ENCODE measurements at regions not wholly inside any gene's neighbourhood (a gene's known extent, or its start where the extent isn't known, plus 50 kb on each side); places are given as distances from the start of the nearest gene placed in this dataset.
A peak's percentile ranks its signal among the peaks of the same experiment; 100 is the strongest.

DNA sequence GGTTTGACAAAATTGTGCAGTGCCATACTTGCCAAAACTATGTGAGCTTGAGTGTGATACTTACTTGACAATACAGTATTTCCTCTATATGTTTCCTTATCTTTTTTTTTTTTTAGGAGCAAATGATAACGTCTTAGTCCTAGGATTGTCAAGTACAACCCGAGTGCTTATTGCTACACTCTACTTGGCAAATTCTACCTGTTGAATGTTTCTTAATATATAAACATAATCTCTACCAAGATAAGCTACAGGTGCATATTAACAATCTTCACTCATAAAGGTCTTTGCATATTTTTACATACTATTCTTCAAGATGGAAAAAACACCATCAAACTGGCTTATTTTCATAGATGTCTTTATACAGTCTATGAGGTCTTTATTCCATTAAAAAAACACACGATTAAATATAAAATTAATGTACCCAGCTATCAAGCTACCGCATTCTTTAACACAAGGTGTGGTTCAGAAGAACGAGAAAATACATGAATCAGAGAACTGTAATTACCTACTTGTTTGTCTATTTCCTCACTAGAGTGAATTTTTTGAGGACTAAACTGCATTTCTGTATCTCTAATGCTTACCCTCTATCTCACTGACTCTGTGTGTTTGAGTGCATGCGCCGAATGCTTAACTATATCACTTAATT, 76.1 kb upstream of the PDSS1 start:
- peaks cover 28% of the 10 kb centered on the region for H3K27me3 Mint-ChIP-seq
- TF ChIP-seq CTCF (IDR thresholded peaks at IDR 0.05; ENCODE audit: unreplicated experiment): no peak
- H3K27ac Mint-ChIP-seq: no peak overlapping the region
- H3K36me3 Mint-ChIP-seq (ENCODE audit: insufficient read depth): no peaks in the 10 kb centered on the region
- DNase-seq (ENCODE audit: low spot score, unreplicated experiment): no peak
- H3K4me3 Mint-ChIP-seq (ENCODE audit: low read depth): peak overlapping the region; percentile 50
- no peaks in the 10 kb centered on the region for H3K9me3 Mint-ChIP-seq (ENCODE audit: low read depth)
- peaks cover 3% of the 10 kb centered on the region for H3K4me1 Mint-ChIP-seq (ENCODE audit: low read depth)

GRCh38 chr10:26621889-26622711, 75.4 kb upstream of the PDSS1 start:
- Mint-ChIP-seq H3K36me3 (ENCODE audit: insufficient read depth) (no peaks in the 10 kb centered on the region), H3K4me1 (ENCODE audit: low read depth) (peaks cover 3% of the 10 kb centered on the region), H3K9me3 (ENCODE audit: low read depth) (no peaks in the 10 kb centered on the region), H3K4me3 (ENCODE audit: low read depth) (peak overlapping the region; percentile 50), H3K27me3 (peaks cover 28% of the 10 kb centered on the region), H3K27ac (no peak overlapping the region)
- no peak for TF ChIP-seq CTCF (IDR thresholded peaks at IDR 0.05; ENCODE audit: unreplicated experiment)
- no peak for DNase-seq (ENCODE audit: low spot score, unreplicated experiment)

- Mint-ChIP-seq H3K36me3 (ENCODE audit: insufficient read depth) (no peaks in the 10 kb centered on the region), H3K4me3 (ENCODE audit: low read depth) (no peak overlapping the region), H3K27ac (no peak overlapping the region), H3K27me3 (peaks cover 28% of the 10 kb centered on the region), H3K4me1 (ENCODE audit: low read depth) (peaks cover 3% of the 10 kb centered on the region), H3K9me3 (ENCODE audit: low read depth) (no peaks in the 10 kb centered on the region)
- TF ChIP-seq CTCF (IDR thresholded peaks at IDR 0.05; ENCODE audit: unreplicated experiment): no peak
- no peak for DNase-seq (ENCODE audit: low spot score, unreplicated experiment)
These were observed 74.6 kb upstream of the PDSS1 start for GRCh38 chr10:26622891-26623290.

DNA sequence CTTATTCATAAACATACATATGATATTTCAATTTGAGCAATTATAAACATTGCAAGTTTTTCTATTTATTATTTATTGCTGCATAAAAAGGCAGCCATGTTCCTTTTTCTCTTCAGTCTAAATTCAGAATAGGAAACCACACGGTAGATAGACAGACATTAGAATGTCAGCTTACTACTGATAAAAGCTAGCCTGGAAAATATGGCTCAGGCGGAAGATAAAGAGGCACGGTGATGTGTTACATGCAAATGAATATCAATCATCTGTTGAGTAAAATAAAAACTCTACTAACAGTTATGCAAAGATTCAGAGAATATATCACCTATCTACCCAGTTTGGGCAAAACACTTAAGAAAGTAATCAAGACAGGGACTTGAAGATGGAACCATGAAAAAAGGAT, 73.5 kb upstream of the PDSS1 start:
- H3K27ac Mint-ChIP-seq: no peak overlapping the region
- H3K4me1 Mint-ChIP-seq (ENCODE audit: low read depth): peaks cover 3% of the 10 kb centered on the region
- H3K27me3 Mint-ChIP-seq: peaks cover 28% of the 10 kb centered on the region
- no peak overlapping the region for H3K4me3 Mint-ChIP-seq (ENCODE audit: low read depth)
- DNase-seq (ENCODE audit: low spot score, unreplicated experiment): no peak
- no peaks in the 10 kb centered on the region for H3K36me3 Mint-ChIP-seq (ENCODE audit: insufficient read depth)
- no peaks in the 10 kb centered on the region for H3K9me3 Mint-ChIP-seq (ENCODE audit: low read depth)
- TF ChIP-seq CTCF (IDR thresholded peaks at IDR 0.05; ENCODE audit: unreplicated experiment): no peak

DNA sequence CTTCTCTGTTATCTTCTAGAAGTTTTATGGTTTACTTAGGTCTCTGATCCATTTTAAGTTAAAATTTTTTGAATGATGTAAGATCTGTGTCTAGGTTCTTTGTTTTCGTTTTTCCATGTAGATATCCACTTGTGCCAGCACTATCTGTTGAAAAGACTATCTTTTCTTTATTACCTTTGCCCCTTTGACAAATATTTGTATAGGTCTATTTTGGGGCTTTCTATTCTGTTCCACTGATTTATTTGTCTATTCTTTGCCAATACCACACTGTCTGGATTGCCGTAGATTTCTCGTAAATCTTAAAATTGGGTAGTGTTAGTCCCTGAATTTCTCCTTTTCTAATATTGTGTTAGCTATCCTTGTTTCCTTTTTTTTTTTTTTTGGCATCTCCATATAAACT, 71.4 kb upstream of the PDSS1 start:
- no peak for DNase-seq (ENCODE audit: low spot score, unreplicated experiment)
- H3K9me3 Mint-ChIP-seq (ENCODE audit: low read depth): no peaks in the 10 kb centered on the region

More for the DNA sequence above, 71.4 kb upstream of the PDSS1 start:
- Mint-ChIP-seq H3K4me3 (ENCODE audit: low read depth) (no peak overlapping the region), H3K36me3 (ENCODE audit: insufficient read depth) (no peaks in the 10 kb centered on the region), H3K27me3 (peaks cover 22% of the 10 kb centered on the region), H3K27ac (no peak overlapping the region), H3K4me1 (ENCODE audit: low read depth) (peaks cover 3% of the 10 kb centered on the region)
- no peak for TF ChIP-seq CTCF (IDR thresholded peaks at IDR 0.05; ENCODE audit: unreplicated experiment)

Data from progenitor cell of endocrine pancreas (in vitro differentiated cells).